ENCODE measurements at regions not wholly inside any gene's neighbourhood (a gene's known extent, or its start where the extent isn't known, plus 50 kb on each side); places are given as distances from the start of the nearest gene placed in this dataset.
"Not testable (repeated sequence)": the region's sequence is repeated elsewhere in the genome, so short reads cannot be mapped to it uniquely, and the experiment has no call there.

DNA sequence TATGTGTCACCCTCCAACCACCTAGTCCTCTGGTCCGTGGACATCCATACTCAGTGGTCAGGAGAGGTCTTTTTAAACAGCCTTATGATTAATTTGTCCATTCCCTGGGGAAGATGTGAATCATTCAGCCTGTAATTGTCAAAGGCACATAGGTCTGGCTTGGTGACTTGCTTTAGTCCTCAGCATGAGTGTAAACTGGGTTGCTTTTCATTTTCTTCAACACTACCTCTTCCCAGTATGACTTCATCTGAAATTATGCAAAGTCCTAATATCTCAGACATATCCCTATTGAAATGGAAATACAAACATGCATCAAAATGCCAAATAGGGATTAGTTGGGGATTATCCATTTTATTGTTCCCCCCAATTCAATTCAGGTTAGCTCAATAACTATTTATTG lies 208.3 kb upstream of the AMOT start:
- DNase-seq (ENCODE audit: low read depth) = no peak

DNA sequence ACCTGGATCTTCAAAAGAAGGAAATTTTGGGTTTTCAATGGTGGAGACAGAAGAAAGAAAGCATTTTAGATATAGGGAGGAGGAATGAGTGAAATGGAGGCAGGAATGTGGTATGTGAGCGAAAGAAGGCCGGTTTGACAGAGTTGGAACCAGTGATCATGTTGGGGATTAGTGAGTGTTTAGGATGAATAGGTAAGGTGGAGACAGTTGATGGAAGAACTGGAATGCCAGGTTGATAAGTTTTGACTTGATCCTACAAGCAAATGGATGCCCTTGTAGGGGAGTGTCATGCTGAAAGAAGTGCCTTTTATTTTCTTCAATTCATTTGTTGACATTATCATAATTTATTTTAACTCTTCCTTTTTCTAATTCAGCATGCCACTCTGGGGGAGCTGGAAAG lies 207.8 kb upstream of the AMOT start:
- DNase-seq (ENCODE audit: low read depth) = no peak

DNA sequence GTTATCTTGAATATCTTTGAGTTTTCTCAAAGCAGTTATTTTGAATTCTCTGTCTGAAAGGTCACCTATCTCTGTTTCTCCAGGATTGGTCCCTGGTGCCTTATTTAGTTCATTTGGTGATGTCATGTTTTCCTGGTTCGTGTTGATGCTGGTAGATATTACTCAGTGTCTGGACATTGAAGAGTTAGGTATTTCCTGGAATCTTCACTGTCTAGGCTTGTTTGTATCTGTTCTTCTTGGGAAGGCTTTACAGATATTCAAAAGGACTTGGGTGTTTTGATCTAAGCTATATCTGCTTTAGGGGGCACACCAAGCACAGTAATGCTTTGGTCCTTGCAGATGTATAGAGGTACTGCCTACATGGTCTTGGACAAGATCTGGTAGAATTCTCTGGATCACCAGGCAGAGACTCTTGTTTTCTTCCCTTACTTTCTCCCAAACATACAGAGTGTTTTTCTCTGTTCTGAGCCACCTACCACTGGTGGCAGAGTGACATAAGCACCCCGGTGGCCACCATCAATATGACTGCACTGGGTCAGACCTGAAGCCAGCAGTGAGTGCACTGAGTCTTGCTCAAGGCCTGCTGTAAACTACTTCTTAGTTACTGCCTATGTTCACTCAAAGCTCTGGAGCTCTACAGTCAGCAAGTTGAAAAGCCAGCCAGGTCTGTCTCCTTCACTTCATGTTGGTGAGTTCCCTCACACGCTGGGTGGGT lies 193.5 kb upstream of the AMOT start:
- no peak for DNase-seq (ENCODE audit: low read depth)

DNA sequence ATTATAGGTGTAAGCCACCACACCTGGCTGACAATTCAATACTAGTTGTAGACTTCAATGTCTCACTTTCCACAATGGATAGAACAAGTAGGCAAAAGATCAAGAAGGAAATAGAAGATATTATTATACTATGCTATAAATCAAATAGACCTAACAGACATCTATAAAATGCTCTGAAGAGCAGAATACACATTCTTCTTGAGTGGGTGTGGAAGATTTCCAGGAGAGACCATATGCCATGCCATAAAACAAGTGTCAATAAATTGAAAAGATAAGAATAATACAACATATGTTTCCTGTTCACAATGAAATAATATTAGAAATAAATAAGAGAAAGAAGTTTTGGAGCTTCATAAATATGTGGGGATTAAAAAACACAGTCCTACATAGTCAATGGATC lies 179.3 kb upstream of the AMOT start:
- DNase-seq (ENCODE audit: low read depth) = no peak

DNA sequence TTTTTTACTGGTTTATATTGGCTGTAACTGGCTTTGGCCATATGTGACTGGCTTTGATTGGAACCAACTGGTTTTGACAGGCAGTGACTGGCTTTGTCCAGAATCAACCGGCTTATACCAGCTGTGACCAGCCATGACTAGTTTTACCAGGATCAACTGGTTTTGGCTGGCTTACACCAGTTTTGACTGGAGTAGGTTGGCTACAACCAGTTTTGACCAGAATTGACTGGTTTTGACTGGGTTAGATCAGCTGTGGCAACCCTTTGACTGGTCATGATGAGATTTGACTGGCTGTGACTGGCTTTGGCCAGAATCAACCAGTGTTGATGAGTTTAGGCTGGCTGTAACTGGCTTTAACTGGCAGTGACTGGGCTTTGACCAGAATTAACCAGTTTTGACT lies 169.2 kb upstream of the AMOT start:
- DNase-seq (ENCODE audit: low read depth) = no peak

DNA sequence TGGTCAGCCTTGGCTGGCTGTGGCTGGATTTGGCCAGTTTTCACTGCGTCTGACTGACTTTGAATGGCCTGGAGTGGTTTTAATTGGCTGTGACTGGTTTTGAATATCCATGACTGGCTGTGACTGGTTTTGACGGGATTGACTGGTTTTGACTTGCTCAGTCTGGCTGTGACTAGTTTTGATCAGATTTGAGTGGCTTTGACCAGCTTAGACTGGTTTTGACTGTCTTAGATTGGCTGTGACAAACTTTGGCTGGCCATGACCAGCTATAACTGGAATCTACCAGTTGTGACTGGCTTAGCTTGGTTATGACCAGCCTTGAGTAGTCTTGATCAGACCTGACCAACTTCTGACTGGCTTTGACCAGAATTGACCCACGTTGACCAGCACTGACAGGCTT lies 168.4 kb upstream of the AMOT start:
- DNase-seq (ENCODE audit: low read depth) = no peak

DNA sequence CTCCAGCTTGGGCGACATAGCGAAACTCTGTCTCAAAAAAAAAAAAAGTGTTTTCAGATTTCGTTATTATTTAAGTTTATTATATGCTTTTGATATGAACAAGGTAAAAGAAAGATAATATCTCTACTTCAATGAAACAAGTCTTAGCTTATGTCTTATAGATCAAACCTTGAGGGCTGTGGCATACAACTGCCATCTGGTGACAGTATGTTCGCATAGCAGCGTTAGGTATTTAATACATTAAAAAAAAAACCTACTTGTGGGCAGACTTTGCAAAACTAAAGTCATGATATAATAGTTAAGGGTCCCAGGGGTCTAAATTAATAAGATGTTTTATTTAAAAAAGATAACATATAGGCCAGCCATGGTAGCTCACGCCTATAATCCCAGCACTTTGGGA lies 161.2 kb upstream of the AMOT start:
- no peak for DNase-seq (ENCODE audit: low read depth)

DNA sequence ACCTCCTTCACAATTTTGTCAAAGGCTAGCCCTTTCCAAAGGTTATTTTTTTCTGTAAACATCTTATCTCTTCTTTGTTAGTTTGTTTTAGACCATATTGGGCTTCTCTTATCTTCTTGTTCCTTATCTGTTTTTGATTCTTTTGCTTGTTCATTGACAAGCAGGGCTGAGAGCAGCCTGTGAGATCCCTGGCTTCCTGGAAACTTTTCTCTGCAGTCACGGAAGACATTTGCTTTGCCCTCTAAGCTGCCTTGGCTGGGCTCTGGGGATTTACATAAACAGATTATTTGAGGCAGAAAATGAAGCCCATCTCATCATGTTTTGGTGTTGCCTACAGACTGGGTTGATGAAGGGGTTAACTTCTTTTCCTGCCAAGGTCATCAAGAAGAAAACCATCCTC lies 157.4 kb upstream of the AMOT start:
- no peak for DNase-seq (ENCODE audit: low read depth)

DNA sequence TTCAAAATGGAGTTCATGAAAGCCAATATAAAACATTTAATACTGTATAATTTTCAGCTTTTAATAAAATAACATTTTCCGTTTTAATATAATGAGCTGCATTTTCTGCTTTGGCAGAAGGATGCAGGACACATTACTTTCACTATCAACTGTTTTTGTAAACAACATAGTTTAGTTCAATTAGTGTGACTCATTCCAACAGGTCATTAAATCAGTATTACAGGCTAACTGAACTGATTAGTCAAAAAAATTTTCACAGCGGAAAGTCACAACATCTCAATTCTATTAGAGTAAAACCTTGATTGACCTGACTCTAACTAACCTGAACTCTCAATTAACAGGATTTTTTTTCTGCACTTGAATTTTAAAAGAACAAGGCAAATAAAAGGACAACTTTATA lies 151.2 kb upstream of the AMOT start:
- DNase-seq (ENCODE audit: low read depth) = no peak

DNA sequence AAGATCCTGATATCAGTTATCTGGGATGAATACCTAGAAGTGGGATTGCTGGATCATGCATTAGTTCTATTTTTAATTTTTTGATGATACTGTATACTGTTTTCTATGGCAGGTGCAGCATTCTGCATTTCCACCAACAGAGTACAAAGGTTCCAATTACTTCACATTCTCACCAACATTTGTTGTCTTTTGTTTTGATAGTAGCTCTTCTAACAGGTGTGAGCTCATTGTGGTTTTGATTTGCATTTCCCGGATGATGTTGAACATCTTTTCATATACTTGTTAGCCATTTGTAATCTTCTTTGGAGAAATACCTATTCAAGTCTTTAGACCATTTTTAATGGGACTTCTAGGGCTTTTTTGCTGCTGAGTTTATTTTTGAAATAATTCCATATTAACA lies 139.2 kb upstream of the AMOT start:
- DNase-seq (ENCODE audit: low read depth) = no peak

DNA sequence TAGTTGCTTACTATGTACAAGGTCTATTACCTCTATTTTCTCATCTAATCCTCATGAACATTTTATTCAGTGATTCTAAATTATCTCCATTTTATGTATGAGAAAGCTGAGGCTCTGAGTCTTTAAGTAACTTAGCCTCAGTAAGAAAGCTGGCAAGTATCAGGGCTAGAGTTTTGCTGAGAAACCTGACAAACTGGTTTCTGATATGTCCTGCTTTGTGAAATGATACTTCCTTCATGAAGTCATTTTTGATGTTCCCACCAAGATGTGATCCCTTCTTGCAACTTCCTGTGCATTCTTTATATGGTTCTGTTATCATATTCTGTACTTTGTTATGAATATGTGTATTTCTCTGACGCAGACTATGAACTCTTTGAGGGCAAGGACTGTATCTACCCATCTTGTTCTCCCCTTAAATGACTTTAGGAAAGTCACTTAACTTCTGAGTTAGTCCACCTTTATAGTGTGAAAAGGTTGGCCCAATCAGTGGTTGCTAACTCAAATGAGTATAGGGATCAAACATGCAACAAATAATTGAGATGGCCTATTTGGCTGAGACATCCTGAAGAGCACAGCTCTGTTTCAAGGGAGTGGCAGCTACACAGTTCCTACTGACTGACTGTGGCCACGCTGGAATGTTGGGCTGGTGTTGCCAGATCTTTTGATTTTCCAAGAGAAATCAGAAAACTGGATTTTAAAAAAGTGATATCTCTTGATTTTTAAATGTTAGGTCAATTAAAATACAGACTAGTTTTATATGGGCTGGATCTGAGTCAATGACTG lies 127.9 kb upstream of the AMOT start:
- DNase-seq (ENCODE audit: low read depth) = no peak

DNA sequence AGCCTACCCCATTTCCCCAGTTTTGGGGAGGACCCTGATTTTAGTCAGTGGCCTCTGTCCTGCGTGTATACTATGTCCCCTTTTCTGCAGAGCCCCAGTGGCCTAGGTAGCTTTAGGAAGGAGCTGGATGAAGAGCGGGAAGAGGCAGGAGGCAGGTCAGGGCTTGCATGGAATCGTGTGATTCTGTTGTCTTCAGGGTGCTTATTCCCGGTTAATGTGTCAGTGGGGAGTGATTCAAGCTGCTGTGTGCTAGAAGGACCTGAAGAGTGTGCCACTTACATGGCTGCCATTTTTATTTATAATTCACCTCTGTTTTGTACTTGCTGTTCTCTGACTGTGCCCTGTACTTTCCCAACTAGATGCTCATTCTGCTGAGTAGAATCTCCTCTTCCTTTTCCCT lies 127.3 kb upstream of the AMOT start:
- no peak for DNase-seq (ENCODE audit: low read depth)

DNA sequence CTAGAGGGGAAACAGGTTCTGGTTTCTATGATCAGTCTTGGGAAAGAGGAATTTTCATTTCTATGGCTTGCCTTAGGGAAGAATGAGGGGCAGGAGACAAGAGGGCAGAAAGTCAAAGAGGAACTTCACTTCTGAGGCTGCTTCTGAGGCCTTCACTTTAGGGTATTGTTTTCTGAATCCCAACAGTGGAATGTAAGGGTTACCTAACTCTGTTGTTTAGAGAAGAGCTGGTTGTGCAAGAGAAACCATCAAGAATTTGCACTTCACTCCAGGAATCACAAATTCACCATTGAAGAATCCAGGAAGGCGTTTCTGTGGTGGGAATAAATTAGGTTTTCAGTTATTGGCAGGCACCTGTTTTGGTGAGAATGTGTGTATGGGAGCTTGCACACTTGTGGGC lies 126.7 kb upstream of the AMOT start:
- DNase-seq (ENCODE audit: low read depth) = no peak

DNA sequence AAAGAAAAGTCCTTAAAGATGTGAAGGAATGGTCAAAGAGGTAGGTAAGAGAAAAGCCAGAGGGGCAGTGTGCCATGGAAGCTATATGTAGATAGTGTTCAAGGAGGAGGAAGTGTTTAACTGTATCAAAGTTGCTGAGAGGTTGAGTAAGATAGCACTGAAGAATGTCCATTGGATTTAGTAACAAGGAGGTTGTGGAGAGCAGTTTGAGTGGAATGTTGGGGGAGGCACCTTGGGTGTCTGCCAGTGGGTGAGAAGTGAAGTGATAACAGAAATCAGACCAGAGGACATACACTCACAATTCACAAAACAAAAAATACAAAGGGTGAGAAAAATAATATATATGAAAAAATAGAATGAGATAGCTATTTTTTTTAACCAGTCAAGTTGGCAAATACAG lies 121.3 kb upstream of the AMOT start:
- DNase-seq (ENCODE audit: low read depth) = no peak

DNA sequence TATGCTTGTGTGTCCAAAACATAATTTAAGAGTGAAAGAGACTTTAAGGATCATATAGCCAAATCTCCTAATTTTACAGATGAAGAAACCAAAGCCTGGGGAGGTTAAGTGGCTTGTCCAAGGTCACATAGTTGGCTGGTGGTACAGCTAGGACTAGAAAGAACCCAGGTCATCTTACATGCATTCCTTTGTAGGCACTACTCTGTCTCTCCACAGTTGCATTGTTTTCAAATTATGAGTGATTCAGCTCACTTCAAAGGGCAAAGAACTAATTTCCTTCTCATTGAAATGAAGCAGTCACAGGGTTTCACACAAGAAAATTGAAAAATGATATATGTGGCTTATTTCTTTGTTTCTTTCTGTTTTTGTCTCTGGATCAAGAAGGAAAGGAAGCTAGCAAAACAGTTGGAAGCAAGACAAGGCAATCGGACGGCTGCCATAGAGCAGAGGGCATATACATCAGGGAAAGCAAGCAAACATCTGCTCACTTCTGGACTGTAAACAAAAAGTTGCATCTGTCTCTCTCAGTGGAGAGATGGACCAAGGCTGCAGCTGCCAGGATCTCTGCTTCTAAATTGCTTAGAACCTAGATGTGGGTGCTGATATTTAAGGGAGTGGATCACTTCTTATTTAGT lies 107.5 kb upstream of the AMOT start:
- DNase-seq (ENCODE audit: low read depth) = no peak

DNA sequence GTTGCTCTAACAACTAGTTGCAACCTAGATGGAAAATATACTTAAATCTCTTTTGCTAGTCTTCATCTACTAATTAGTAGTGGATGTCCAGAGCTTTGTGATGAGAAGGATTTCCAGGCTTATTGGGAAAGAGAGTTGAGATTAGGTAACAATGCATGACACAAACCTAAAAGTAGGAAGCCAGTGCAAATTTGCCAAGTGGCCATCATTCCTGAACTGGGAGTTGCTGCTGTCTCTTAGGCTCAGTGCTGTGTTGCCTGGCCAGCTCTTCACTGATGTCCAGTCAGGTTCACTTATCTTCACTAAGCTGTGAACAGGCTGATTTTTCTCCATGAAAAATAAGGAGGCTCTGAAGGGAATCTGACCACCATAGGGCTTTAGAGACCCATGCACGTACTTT lies 105.6 kb upstream of the AMOT start:
- DNase-seq (ENCODE audit: low read depth) = no peak

DNA sequence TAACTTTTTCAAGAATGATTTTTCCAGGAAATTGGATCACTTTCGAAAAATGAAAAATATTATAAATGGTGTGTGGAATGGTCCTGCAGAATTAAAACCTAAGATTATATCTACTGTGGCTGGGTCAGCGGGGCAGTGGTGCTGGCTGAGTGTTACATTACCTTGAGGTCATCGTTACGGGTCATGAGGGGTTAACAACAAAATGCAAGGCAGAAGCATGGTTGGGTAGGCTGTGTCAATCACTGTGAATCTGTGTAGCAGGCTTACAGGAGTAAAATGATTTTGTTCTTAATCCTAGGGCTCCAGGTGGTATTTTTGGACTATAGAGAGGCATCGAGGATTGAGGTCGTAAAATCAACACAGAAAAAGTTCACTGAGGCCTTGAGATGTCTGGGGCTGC lies 105.2 kb upstream of the AMOT start:
- no peak for DNase-seq (ENCODE audit: low read depth)

DNA sequence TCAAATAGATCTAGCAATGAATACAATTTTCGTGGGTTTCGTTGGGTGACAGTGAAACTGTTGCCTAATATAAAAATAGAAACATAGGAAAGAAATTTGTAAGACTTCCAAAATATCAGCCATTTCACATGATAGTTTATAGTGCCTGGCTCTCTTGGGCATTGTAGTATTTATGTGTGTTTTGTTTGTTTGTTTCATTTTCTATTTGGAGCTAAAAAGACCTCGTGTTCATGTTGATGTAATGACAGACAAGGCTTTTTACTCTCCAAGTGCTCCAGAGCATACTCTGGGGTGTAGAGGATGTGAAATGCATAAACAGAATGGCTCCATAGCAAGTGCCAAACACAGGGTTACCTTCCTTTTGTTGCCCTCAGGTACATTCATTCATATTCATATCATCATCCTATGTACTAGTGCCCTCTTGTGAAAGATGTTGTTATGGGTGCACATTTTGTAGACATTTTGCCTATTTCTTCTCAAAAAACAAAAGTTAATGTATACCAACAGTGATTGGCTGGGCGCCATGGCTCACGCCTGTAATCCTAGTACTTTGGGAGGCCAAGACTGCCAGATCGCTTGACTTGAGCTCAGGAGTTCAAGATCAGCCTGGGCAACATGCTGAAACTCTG lies 100.7 kb upstream of the AMOT start:
- no peak for DNase-seq (ENCODE audit: low read depth)

DNA sequence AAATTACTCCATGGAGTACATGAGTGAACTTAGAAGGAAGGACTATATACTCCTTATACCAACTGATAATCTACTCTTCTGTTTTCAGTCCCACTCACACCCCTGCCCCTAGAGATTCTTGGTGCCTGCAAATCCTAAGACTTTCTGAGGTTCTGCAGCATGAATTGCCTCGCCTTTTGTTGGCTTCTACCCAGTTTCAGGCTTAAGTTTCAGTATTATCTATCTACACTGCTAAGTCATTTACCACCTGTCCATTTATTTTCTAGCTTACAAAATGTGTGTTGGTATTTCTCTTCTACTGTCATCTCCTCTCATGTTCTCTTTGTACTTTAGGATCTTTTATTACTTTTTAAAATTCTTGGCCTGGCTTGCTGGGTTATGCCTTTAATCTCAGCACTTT lies 94.4 kb upstream of the AMOT start:
- no peak for DNase-seq (ENCODE audit: low read depth)

DNA sequence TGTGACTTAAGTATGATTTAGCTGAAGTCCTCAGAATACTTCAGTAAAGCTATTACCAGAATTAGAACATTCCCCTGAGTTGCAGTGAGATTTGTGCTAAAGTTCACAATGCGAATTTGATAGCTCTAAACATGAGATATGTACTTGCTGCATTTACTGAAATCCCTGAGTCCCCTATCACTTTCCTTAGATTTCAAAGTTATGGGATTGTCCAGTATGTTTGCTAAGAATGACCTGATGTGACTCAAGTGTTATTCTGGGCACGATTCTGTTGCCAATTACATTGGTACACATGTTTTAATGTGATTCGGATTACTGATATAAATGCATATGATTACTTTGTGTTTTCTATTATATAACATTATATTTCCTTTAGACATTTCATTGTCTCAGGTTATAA lies 91.3 kb upstream of the AMOT start:
- no peak for DNase-seq (ENCODE audit: low read depth)

DNA sequence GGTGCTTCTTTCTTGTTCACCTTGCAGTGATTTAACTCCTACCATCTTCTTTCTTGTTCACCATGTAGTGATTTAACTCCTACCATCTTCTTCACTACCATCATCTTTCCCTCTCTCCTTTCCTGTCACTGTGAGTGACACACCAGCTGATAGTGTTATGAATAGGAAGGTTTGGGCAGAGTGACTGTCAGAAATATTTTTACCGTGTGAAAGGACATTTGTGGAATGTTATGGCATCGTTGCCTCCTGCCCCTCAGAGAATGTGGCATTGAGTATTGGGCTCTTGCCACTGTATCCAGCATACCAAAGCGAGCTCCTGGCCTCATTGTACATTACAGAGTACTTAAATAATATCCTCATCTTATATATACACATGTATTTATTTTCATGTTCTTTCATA lies 90.8 kb upstream of the AMOT start:
- DNase-seq (ENCODE audit: low read depth) = no peak

DNA sequence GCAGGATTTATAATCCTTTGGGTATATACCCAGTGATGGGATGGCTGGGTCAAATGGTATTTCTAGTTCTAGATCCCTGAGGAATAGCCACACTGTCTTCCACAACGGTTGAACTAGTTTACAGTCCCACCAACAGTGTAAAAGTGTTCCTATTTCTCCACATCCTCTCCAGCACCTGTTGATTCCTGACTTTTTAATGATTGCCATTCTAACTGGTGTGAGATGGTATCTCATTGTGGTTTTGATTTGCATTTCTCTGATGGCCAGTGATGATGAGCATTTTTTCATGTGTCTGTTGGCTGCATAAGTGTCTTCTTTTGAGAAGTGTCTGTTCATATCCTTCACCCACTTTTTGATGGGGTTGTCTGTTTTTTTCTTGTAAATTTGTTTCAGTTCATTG lies 82.8 kb upstream of the AMOT start:
- DNase-seq (ENCODE audit: low read depth) = not testable (repeated sequence)

DNA sequence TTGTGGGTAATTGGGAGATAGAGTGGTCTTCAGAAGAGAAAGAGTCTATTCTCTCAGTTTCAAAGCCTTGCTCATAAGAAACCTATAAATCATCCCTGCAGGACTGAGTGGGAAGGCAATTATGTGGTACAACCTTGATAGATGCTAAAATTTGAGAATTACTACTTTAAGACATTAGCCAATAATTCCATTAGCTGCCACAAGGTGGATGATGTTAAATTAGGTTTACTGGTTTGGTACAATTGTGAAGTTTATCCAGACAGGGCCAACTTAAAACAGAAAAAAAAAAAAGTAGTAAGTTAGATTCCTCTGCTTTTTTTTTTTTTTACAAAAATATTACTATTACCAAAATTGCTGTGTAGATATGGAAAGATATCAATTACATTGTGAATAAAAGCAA lies 73.2 kb upstream of the AMOT start:
- no peak for DNase-seq (ENCODE audit: low read depth)

Measured in iris pigment epithelial cell (primary cell).